OCI-LY1 (cell line): ENCODE measurements at regions not wholly inside any gene's neighbourhood (a gene's known extent, or its start where the extent isn't known, plus 50 kb on each side); places are given as distances from the start of the nearest gene placed in this dataset.

Source experiments
- H2AFZ ChIP-seq: fragments of 200-600 bp; sonication (generic), shearing (Covaris generic); 2 replicates; pipeline ENCODE4 v1.6.0; 2014; ENCODE audit warnings: antibody characterized with exemption, mild to moderate bottlenecking, low read length
- H3F3A ChIP-seq: fragments of 200-600 bp; sonication (generic), shearing (Covaris generic); 2 replicates; pipeline ENCODE4 v1.6.0; 2014; ENCODE audit warnings: mild to moderate bottlenecking, antibody characterized with exemption, low read length, moderate library complexity; ENCODE audit not compliant: insufficient read depth
- H3K27ac ChIP-seq: fragments of 200-600 bp; sonication (generic); 2 replicates; pipeline ENCODE4 v1.5.1; 2014; ENCODE audit warnings: low read length, mixed run types, mild to moderate bottlenecking, low read depth; ENCODE audit not compliant: poor library complexity, severe bottlenecking
- H3K27me3 ChIP-seq: fragments of 200-600 bp; sonication (generic); 2 replicates; pipeline ENCODE4 v1.6.0; 2014; ENCODE audit warnings: antibody characterized with exemption, mild to moderate bottlenecking, low read length, moderate library complexity; ENCODE audit not compliant: insufficient read depth
- H3K36me3 ChIP-seq: fragments of 200-600 bp; sonication (generic); 2 replicates; pipeline ENCODE4 v1.6.1; 2014; ENCODE audit warnings: mild to moderate bottlenecking, antibody characterized with exemption, low read length, moderate library complexity, mixed read lengths; ENCODE audit not compliant: insufficient read depth
- H3K4me1 ChIP-seq: fragments of 200-600 bp; sonication (generic); 2 replicates; pipeline ENCODE4 v1.5.1; 2014; ENCODE audit warnings: mild to moderate bottlenecking, low read length, moderate library complexity; ENCODE audit not compliant: insufficient read depth, severe bottlenecking
- H3K4me2 ChIP-seq: fragments of 200-600 bp; sonication (generic), shearing (Covaris generic); 2 replicates; pipeline ENCODE4 v1.6.1; 2014; ENCODE audit warnings: low read length
- H3K4me3 ChIP-seq: fragments of 200-600 bp; sonication (generic); 2 replicates; pipeline ENCODE4 v1.5.1; 2014; ENCODE audit warnings: low read length, low read depth, mild to moderate bottlenecking, mixed read lengths; ENCODE audit not compliant: poor library complexity, severe bottlenecking
- H3K79me2 ChIP-seq: fragments of 200-600 bp; shearing (Covaris generic); 2 replicates; pipeline ENCODE4 v1.6.1; 2016; ENCODE audit warnings: mixed run types, low read length, mixed read lengths; ENCODE audit not compliant: insufficient read depth
- H3K9ac ChIP-seq: fragments of 200-600 bp; sonication (generic), shearing (Covaris generic); 2 replicates; pipeline ENCODE4 v1.6.1; 2014; ENCODE audit warnings: mild to moderate bottlenecking, low read length, mixed read lengths
- H3K9me2 ChIP-seq: fragments of 200-600 bp; sonication (generic), shearing (Covaris generic); 2 replicates; pipeline ENCODE4 v1.6.1; 2014; ENCODE audit warnings: low read depth, mild to moderate bottlenecking, low read length, mixed read lengths
- H3K9me3 ChIP-seq: fragments of 200-600 bp; shearing (Covaris generic); 2 replicates; pipeline ENCODE4 v1.6.1; 2014; ENCODE audit warnings: low read length, mixed read lengths
- H4K20me1 ChIP-seq: fragments of 200-600 bp; sonication (generic), shearing (Covaris generic); 2 replicates; pipeline ENCODE4 v1.6.0; 2016; ENCODE audit warnings: mild to moderate bottlenecking, low read length; ENCODE audit not compliant: insufficient read depth
- CTCF ChIP-seq: fragments of 200-600 bp; sonication (generic), shearing (Covaris generic); IDR thresholded peaks from 2 replicates; pipeline ENCODE4 v1.5.1; 2017; ENCODE audit warnings: mild to moderate bottlenecking, antibody characterized with exemption, low read length, moderate library complexity, mixed read lengths
- EZH2 ChIP-seq: fragments of 200-600 bp; sonication (generic), shearing (Covaris generic); IDR thresholded peaks from 2 replicates; pipeline ENCODE4 v1.8.0; 2017; ENCODE audit warnings: borderline replicate concordance, mixed run types, mild to moderate bottlenecking, antibody characterized with exemption, low read length, moderate library complexity, mixed read lengths

GRCh38 chr20:9903048-9903655, 64.3 kb upstream of the PAK5 start:
- H3F3A ChIP-seq: no peaks in the 10 kb centered on the region

GRCh38 chr20:9889270-9889981, 50.5 kb upstream of the PAK5 start:
- no peaks in the 10 kb centered on the region for H3K36me3 ChIP-seq
- H3K4me1 ChIP-seq: no peaks in the 10 kb centered on the region
- no peak overlapping the region for H2AFZ ChIP-seq
- H4K20me1 ChIP-seq: no peaks in the 10 kb centered on the region
- H3K9me2 ChIP-seq: no peaks in the 10 kb centered on the region
- H3K4me2 ChIP-seq: no peak overlapping the region
- no peak overlapping the region for H3K27ac ChIP-seq
- H3F3A ChIP-seq: no peaks in the 10 kb centered on the region
- no peaks in the 10 kb centered on the region for H3K27me3 ChIP-seq
- no peaks in the 10 kb centered on the region for H3K9me3 ChIP-seq
- no peak overlapping the region for H3K9ac ChIP-seq
- no peak overlapping the region for H3K4me3 ChIP-seq
- TF ChIP-seq EZH2 (no peak), CTCF (no peak)
- no peaks in the 10 kb centered on the region for H3K79me2 ChIP-seq

More at GRCh38 chr20:9903048-9903655, 64.3 kb upstream of the PAK5 start:
- Histone ChIP-seq H3K9me2 (no peaks in the 10 kb centered on the region), H2AFZ (no peak overlapping the region), H3K9ac (no peak overlapping the region), H4K20me1 (no peaks in the 10 kb centered on the region), H3K27me3 (peaks cover 4% of the 10 kb centered on the region; the same call in 1 of the 2 replicates), H3K4me1 (no peaks in the 10 kb centered on the region), H3K79me2 (no peaks in the 10 kb centered on the region), H3K36me3 (no peaks in the 10 kb centered on the region), H3K9me3 (no peaks in the 10 kb centered on the region), H3K27ac (no peak overlapping the region), H3K4me2 (no peak overlapping the region), H3K4me3 (no peak overlapping the region)
- TF ChIP-seq EZH2 (no peak), CTCF (peak; percentile 69)
